ENCODE measurements at regions not wholly inside any gene's neighbourhood (a gene's known extent, or its start where the extent isn't known, plus 50 kb on each side); places are given as distances from the start of the nearest gene placed in this dataset.

DNA sequence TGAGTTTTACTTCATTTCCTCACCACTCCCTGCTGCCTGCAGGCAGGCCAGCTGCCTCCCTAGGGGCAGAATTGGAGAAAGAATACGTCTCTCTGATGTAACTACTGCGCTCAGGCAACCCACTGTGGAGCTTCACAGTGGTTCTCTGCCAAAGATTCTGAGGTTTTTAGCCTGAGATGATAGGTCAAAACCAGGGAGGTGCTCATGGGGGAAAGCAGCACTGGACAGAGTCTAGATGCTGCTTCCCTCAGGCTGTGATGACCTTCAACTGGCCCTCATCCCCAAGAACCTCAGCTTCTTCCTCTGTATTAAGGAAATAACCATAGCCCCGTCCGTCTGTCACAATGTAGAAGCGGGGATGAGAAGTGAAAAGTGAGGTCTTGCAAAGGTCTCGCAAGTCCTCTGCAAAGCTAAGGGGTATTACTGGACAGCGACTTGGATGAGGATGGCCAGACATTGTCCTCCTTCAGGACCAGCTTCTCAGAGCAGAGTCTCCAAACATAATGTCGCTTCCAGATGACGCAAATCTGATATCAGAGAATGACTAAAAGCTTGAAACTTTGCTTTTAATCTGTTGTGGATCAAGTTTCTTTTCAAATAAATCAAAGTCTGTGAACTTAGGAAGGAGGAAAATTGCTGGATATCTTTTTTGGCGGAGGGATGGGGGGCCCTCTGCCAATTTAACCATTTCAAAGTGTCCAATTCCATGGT lies 65.9 kb upstream of the ATP5PO start:
- no peak for TF ChIP-seq ZBTB7A (IDR thresholded peaks at IDR 0.05; ENCODE audit: low read depth)
- TF ChIP-seq NFIC (IDR thresholded peaks at IDR 0.05): no peak
- no peak for TF ChIP-seq EP300 (IDR thresholded peaks at IDR 0.05; ENCODE audit: borderline replicate concordance)
- TF ChIP-seq, protein P1, sequence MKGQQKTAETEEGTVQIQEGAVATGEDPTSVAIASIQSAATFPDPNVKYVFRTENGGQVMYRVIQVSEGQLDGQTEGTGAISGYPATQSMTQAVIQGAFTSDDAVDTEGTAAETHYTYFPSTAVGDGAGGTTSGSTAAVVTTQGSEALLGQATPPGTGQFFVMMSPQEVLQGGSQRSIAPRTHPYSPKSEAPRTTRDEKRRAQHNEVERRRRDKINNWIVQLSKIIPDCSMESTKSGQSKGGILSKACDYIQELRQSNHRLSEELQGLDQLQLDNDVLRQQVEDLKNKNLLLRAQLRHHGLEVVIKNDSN (IDR thresholded peaks at IDR 0.05): no peak
- TF ChIP-seq TEAD4 (IDR thresholded peaks at IDR 0.05): no peak
- no peak for TF ChIP-seq RAD21 (IDR thresholded peaks at IDR 0.05; ENCODE audit: low read depth)
- TF ChIP-seq REST (IDR thresholded peaks at IDR 0.05; ENCODE audit: low read depth): no peak

GRCh38 chr21:33980276-33980916 lies 64.8 kb upstream of the ATP5PO start:
- TF ChIP-seq TAF1 (IDR thresholded peaks at IDR 0.05; ENCODE audit: low read depth) (no peak), NFIC (IDR thresholded peaks at IDR 0.05) (no peak), REST (IDR thresholded peaks at IDR 0.05; ENCODE audit: low read depth) (no peak)

DNA sequence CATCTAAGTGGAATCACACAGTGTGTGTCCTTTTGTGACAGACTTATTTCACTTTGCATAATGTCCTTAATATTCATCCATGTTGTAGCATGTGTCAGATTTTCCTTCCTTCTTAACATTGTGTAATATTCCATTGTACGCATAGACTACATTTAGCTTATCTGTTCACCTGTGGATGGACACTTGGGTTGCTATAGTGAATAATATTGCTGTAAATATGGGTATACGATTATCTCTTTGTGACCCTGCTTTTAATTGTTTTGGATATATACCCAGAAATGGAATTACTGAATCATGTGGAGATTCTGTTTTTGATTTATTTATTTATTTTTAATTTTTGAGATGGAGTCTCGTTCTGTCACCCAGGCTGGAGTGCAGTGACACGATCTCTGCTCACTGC lies 63.0 kb upstream of the ATP5PO start:
- no peak for TF ChIP-seq MAX (IDR thresholded peaks at IDR 0.05)
- no peak for TF ChIP-seq REST (IDR thresholded peaks at IDR 0.05; ENCODE audit: low read depth)
- no peak for TF ChIP-seq TCF12 (IDR thresholded peaks at IDR 0.05; ENCODE audit: low read depth)
- no peak for TF ChIP-seq YY1 (IDR thresholded peaks at IDR 0.05; ENCODE audit: low read depth)
- TF ChIP-seq EP300 (IDR thresholded peaks at IDR 0.05; ENCODE audit: borderline replicate concordance): no peak
- no peak for TF ChIP-seq CEBPB (IDR thresholded peaks at IDR 0.05)
- no peak for TF ChIP-seq FOXM1 (IDR thresholded peaks at IDR 0.05; ENCODE audit: borderline replicate concordance, low read depth)
- TF ChIP-seq ZBTB7A (IDR thresholded peaks at IDR 0.05; ENCODE audit: low read depth): no peak
- TF ChIP-seq TAF1 (IDR thresholded peaks at IDR 0.05; ENCODE audit: low read depth): no peak
- no peak for TF ChIP-seq TEAD4 (IDR thresholded peaks at IDR 0.05)

DNA sequence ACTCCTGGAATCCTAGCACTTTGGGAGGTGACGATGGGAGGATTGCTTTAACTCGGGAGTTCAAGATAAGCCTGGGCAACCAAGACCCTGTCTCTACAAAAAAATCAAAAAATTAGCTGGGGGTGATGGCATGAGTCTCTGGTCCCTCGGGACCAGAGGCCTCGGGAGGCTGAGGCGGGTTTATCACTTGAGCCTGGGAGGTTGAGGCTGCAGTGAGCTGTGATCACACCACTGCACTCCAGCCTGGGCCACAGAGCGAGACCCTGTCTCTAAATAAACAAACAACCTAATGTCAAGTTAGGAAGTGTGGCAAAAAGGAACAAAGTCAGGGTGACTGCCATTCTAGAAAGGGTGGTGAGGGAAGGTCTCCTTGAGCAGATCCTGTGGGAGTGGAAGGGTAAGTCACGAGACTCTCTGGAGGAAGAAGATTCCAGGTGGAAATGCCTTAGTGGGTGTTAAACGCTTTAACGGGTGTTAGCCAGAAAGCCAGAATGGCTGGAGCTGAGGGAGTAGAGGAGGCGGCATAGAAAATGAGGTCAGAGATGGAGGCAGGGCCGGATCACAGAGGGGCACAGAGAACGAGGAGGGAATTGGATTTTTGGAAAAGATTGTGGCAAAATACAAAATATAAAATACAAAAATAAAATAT lies 62.2 kb upstream of the ATP5PO start:
- TF ChIP-seq, protein P1 (IDR thresholded peaks at IDR 0.05): no peak
- TF ChIP-seq RAD21 (IDR thresholded peaks at IDR 0.05; ENCODE audit: low read depth) (no peak), FOXM1 (IDR thresholded peaks at IDR 0.05; ENCODE audit: borderline replicate concordance, low read depth) (no peak), CEBPB (IDR thresholded peaks at IDR 0.05) (no peak), CREB1 (IDR thresholded peaks at IDR 0.05; ENCODE audit: low read depth) (no peak), TEAD4 (IDR thresholded peaks at IDR 0.05) (no peak), ZBTB7A (IDR thresholded peaks at IDR 0.05; ENCODE audit: low read depth) (no peak), REST (IDR thresholded peaks at IDR 0.05; ENCODE audit: low read depth) (no peak), YY1 (IDR thresholded peaks at IDR 0.05; ENCODE audit: low read depth) (no peak), TCF12 (IDR thresholded peaks at IDR 0.05; ENCODE audit: low read depth) (no peak), NFIC (IDR thresholded peaks at IDR 0.05) (no peak), MAX (IDR thresholded peaks at IDR 0.05) (no peak)
